ENCODE measurements at regions not wholly inside any gene's neighbourhood (a gene's known extent, or its start where the extent isn't known, plus 50 kb on each side); places are given as distances from the start of the nearest gene placed in this dataset.

- Histone ChIP-seq H3K4me3 (ENCODE audit: insufficient read depth, low read length, poor library complexity, severe bottlenecking) (no peak overlapping the region), H3F3A (ENCODE audit: insufficient read depth) (no peaks in the 10 kb centered on the region), H3K9me3 (ENCODE audit: insufficient read depth, low read length) (no peaks in the 10 kb centered on the region), H3K36me3 (ENCODE audit: low read length) (no peaks in the 10 kb centered on the region), H4K20me1 (ENCODE audit: low read depth, low read length) (no peaks in the 10 kb centered on the region), H3K27me3 (ENCODE audit: low read length) (no peaks in the 10 kb centered on the region), H3K4me2 (ENCODE audit: low read depth, low read length, poor library complexity, severe bottlenecking) (no peak overlapping the region), H3K9me2 (replicated peaks; ENCODE audit: insufficient read depth, low read length) (no peaks in the 10 kb centered on the region), H3K27ac (ENCODE audit: low read depth, low read length) (no peak overlapping the region), H3K79me2 (ENCODE audit: insufficient read depth, low read length) (no peaks in the 10 kb centered on the region), H2AFZ (ENCODE audit: low read depth, low read length, severe bottlenecking) (no peak overlapping the region), H3K9ac (ENCODE audit: low read length) (no peak overlapping the region)
- TF ChIP-seq EZH2phosphoT487 (conservative IDR thresholded peaks at IDR 0.05; ENCODE audit: low read length): no peak
- no peak for TF ChIP-seq CTCF (IDR thresholded peaks at IDR 0.05; ENCODE audit: insufficient read depth, low read length, poor library complexity, severe bottlenecking)
Observed at GRCh38 chr2:22902662-22903165, 482.3 kb upstream of the KLHL29 start.

GRCh38 chr2:22903616-22904015, 481.4 kb upstream of the KLHL29 start:
- H3K27me3 ChIP-seq (ENCODE audit: low read length): no peaks in the 10 kb centered on the region
- H3K79me2 ChIP-seq (ENCODE audit: insufficient read depth, low read length): no peaks in the 10 kb centered on the region

GRCh38 chr2:22904126-22904684, 480.8 kb upstream of the KLHL29 start:
- Histone ChIP-seq H2AFZ (ENCODE audit: low read depth, low read length, severe bottlenecking) (no peak overlapping the region), H3K9me3 (ENCODE audit: insufficient read depth, low read length) (no peaks in the 10 kb centered on the region), H3K27ac (ENCODE audit: low read depth, low read length) (no peak overlapping the region), H3K4me2 (ENCODE audit: low read depth, low read length, poor library complexity, severe bottlenecking) (no peak overlapping the region), H4K20me1 (ENCODE audit: low read depth, low read length) (no peaks in the 10 kb centered on the region), H3K4me3 (ENCODE audit: insufficient read depth, low read length, poor library complexity, severe bottlenecking) (no peak overlapping the region), H3K36me3 (ENCODE audit: low read length) (no peaks in the 10 kb centered on the region), H3F3A (ENCODE audit: insufficient read depth) (no peaks in the 10 kb centered on the region), H3K9me2 (replicated peaks; ENCODE audit: insufficient read depth, low read length) (no peaks in the 10 kb centered on the region), H3K9ac (ENCODE audit: low read length) (no peak overlapping the region), H3K27me3 (ENCODE audit: low read length) (no peaks in the 10 kb centered on the region), H3K79me2 (ENCODE audit: insufficient read depth, low read length) (no peaks in the 10 kb centered on the region)
- TF ChIP-seq EZH2phosphoT487 (conservative IDR thresholded peaks at IDR 0.05; ENCODE audit: low read length): no peak
- TF ChIP-seq CTCF (IDR thresholded peaks at IDR 0.05; ENCODE audit: insufficient read depth, low read length, poor library complexity, severe bottlenecking): peak; percentile 27

More at GRCh38 chr2:22903616-22904015, 481.4 kb upstream of the KLHL29 start:
- Histone ChIP-seq H3K9ac (ENCODE audit: low read length) (no peak overlapping the region), H3F3A (ENCODE audit: insufficient read depth) (no peaks in the 10 kb centered on the region), H3K9me2 (replicated peaks; ENCODE audit: insufficient read depth, low read length) (no peaks in the 10 kb centered on the region), H3K4me3 (ENCODE audit: insufficient read depth, low read length, poor library complexity, severe bottlenecking) (no peak overlapping the region), H3K36me3 (ENCODE audit: low read length) (no peaks in the 10 kb centered on the region), H4K20me1 (ENCODE audit: low read depth, low read length) (no peaks in the 10 kb centered on the region), H3K27ac (ENCODE audit: low read depth, low read length) (no peak overlapping the region), H2AFZ (ENCODE audit: low read depth, low read length, severe bottlenecking) (no peak overlapping the region), H3K4me2 (ENCODE audit: low read depth, low read length, poor library complexity, severe bottlenecking) (no peak overlapping the region), H3K9me3 (ENCODE audit: insufficient read depth, low read length) (no peaks in the 10 kb centered on the region)
- TF ChIP-seq EZH2phosphoT487 (conservative IDR thresholded peaks at IDR 0.05; ENCODE audit: low read length) (no peak), CTCF (IDR thresholded peaks at IDR 0.05; ENCODE audit: insufficient read depth, low read length, poor library complexity, severe bottlenecking) (no peak)
